CD4-positive, alpha-beta T cell treated with Interferon gamma for 1 hour (primary cell): ENCODE measurements at regions not wholly inside any gene's neighbourhood (a gene's known extent, or its start where the extent isn't known, plus 50 kb on each side); places are given as distances from the start of the nearest gene placed in this dataset.

Source experiments
- DNase-seq: peaks from one replicate; pipeline ENCODE4 v3.0.0-alpha.2; 2020

DNA sequence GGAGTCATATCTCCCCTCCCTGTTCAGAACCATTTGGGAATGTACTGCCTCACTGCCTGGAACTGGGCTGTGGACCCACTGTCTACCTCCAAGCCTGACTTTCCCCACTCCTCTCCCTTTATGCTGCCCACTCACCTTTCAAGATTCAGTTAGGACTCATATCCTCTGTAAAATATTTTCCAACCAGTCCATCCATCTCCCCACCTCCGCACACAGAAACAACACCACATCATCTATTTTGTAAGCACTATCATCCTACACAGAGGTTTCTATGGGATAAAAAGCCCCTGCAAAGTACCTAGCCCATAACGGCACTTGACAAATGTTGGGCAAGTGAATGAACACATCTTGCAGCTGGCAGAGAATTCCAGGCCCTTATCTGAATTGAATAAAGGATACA lies 250.8 kb downstream of the ANAPC1 start:
- no peak for DNase-seq

DNA sequence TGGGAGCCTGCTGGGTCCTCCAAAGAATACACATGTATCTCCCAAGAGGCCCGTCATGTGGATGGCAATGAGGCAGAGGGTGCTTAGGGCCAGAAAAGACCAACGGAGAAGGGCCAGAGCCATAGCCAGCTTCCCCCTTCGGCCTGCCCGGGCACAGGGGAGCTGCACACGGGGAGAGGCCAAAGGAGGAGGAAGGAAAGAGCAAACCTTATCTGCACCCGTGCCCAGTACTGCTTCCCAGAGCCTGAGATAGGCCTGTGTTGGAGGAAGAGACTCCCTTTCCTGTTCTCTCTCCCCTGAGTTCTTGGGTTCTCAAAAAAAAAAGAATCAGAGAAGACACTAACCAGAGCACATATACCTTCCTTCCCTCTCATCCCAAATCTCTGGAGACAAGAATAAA lies 250.3 kb downstream of the ANAPC1 start:
- no peak for DNase-seq

DNA sequence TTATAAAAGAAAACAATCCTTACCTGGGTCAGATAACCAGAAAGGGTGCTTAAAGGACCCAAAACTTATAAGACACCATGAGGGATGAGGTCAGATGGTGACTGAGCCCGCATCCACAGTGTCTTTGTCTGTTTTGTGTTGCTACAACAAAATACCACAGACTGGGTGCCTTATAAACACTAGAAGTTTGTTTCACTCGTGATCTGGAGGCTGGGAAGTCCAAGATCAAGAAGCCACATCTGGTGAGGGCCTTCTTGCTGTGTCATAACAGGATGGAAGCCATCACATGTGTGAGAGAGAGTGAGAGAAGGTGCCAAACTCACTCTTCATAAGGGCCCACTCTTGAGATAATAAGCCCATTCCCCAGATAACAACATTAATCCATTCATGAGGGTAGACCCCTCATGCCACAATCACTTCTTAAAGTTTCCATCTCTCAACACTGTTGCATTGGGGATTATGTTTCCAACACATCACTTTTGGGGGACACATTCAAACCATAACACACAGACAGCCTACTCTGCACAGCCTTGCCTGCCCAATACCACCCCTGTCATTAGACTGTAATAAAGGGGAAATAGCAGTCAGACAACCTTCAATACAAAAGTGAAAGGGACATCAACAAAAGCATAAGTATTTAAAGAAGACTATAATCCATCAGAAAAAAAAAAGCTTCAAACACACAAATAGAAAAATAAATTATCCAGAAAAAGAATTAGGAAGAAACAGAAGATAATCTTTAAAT lies 249.8 kb downstream of the ANAPC1 start:
- peak; percentile 37 for DNase-seq

DNA sequence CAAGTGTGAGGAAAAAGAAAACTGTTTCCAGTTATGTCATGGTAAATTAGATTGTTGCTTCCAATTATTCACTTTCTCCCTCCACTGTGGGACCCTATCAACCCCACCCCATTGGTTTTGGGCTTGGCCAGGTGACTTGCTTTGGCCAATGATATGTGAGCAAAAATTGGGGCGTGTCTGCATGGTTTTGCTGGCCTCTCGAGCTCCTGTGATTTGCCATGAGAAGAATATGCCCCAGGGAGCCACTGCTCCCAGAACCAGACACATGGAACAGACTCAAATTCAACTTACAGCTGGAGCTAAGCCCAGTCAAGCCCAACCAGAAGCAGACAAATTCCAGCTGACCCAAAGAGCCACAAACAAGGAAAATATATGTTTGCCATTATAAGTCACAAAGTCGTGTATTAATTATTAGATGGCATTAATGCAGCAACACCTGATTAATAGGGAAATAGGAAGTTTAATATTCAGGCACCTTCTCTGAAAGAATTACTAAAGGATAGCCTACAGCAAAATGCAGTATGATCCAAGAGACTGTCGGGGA lies 248.9 kb downstream of the ANAPC1 start:
- DNase-seq = no peak

DNA sequence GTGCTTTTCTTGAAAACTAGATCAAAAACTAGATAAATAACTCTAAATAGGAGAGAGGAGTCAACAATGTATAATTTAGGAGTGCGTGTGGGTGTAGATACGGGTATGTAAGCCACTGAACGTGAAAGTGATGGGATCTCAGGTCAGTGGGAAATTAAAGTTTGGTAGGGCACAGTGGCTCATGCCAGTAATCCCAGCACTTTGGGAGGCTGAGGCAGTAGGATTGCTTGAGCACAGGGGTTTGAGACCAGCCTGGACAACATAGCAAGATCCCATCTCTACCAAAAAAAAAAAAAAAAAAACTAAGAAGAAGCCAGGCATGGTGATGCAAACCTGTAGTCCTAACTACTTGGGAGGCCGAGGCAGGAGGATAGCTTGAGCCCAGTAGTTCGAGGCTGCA lies 247.1 kb downstream of the ANAPC1 start:
- DNase-seq = no peak

DNA sequence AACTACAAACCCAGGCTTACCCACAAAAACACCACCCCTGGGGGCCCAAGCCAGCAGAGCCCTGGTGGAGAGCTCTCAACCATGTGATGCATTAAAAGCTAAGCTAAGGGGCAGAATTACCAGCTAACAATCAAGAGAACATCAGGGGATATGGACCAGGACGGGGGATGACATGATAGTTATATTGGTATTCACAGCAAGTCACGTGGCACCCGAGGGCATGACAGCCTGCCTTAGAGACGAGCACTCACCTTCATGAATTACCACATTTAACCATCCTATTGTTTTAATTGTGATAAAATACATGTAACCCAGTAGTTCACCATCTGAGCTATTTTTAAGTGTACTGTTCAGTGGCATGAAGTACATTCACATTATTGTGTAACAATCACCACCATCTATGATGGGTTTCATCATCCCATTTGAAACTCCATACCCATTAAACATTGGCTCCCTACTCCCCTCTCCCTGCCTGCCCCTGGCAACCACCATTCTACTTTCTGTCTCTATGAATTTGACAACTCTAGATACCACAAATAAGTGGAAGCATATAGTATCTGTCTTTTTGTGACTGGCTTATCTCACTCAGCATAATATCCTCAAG lies 245.6 kb downstream of the ANAPC1 start:
- DNase-seq = no peak

DNA sequence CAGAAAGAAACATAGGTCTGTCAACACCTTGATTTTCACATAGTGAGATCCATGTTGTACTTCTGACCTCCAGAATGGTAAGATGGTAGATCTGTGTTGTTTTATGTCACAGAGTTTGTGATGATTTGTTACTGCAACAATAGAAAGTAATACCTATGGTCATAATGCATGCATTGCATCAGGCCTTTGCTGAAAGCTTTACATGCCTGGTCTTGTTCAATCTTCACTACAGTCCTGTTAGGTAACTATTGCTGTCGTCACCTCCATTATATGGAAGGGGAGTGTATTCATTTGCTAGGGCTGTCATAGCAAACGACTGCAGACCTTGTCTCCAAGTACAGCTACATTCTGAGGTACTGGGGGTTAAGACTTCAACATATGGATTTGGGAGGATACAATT lies 243.5 kb downstream of the ANAPC1 start:
- no peak for DNase-seq

DNA sequence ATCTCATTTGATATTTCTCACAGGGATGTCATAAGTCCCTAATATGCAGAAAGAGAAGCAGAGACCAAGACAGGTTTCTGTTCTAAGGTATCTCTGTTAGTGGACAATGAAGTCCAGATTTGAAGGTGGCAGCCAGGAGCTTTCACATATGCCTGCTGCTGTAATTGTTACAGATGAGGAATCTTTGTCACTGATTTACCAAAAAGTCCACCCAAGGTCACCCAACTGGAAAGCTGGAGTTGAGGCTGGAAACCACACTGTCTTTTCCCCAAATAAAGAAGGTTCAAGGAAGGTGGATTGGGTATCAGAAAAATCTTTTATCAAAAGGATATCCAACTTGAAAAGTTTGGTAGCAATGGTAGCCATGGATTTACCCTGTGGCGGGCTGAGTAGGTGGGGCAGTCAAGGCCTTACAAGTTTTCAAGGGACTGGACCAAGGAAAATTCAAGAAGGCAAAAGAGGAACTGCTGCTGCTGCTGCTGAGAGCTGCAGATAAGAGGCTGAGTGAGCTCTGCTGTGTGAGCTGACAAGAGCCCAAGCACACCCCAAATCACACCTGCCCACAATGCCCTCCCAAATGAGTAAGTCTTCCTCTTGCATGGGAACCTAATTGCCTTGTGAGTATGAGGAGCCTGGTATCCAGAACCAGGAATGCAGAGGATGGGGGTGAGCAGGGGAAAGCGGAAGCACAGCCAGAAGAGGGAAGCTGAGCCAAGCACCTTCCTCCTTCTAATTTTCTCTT lies 241.2 kb downstream of the ANAPC1 start:
- DNase-seq = no peak

DNA sequence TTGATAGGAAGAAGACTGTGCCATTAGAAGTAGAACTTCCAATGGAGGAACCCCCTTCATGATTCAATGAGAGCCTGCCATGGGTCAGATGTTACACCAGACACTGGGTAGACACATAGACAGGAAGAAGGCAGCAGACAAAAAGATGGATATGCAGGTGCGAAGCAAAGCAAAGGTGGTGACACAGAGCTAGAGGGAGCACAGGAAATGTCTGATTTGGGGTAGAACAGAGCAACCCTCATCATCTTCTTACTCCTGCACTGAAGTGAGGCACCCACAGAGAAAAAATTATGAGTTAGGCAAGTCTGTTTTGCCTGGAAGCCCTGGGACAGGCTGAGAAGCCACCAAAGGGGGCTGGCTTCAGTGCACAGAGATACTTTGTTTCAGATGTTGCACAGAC lies 240.2 kb downstream of the ANAPC1 start:
- no peak for DNase-seq

DNA sequence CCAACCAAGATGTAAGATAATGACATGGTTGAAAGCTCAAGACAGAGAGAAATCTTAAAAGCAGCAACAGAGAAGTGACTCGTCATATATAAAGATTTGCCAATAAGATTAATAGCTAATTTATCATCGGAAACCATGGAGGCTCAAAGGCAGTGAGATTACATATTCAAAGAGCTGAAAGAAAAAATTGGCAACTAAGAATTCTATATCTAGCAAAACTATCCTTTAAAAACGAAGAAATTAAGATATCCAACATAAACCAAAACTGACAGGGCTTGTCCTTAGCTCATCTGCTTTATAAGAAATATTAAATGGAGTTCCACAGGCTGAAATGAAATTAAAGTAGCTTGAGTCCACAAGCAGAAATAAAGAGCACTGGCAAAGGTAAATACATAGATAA lies 236.6 kb downstream of the ANAPC1 start:
- no peak for DNase-seq

DNA sequence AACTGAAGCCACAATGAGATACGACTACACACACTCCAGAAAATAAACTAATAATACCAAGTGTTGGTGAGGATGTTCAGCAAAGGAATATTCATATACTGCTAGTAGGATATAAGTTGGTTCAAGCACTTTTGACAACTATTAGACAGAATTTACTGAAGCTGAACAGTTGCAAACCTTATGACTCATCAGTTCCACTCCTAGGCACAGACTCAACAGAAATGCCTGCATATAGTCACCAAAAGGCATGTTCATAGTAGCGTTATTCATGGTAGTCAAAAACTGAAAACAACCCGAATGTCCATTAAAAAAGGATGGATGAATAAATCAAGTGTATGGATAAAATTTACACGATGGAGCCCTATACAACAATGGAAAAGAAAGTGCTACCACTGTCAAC lies 232.0 kb downstream of the ANAPC1 start:
- DNase-seq = no peak

DNA sequence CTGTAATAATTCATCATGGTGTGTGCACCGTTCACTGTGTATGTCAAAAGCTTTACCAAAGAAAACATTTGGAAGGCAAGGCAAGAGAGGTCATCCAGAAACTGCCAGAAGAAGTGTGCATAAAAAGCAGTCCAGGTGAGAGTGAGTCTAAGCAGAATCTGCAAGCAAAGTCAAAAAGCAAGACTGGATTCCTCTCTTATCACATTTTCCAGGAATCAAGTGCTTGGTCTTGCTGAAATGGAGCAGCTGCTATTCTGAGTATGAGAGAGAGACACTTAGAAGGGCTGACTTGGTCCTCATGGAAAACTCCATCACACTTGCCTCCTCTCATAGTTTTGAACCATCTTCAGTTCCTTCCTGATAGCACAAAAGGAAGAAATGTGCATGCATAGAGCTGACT lies 231.3 kb downstream of the ANAPC1 start:
- DNase-seq = no peak

DNA sequence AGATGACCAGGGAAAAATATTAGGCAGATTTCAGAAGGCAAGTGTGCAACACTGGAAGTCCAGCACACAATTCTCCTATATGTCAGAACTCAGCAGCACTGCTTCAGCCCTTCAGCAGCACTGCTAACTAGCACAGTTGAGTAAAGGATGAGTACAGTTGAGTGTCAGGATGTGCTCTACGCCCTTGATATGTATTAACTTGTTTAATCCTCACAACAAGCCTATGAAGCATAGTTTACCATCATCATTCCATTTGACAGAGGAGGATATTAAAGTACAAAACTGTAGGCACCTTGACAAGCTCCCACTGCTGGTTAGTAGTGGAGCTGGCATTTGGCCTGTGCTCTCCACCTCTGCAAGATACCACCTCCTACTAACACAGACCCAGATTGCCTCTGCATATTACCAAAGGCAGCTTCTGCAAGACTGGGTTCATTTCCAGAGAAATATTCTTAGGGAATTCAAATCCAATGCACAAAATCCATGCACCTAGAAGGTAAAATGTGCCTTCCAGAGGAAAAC lies 230.8 kb downstream of the ANAPC1 start:
- no peak for DNase-seq

DNA sequence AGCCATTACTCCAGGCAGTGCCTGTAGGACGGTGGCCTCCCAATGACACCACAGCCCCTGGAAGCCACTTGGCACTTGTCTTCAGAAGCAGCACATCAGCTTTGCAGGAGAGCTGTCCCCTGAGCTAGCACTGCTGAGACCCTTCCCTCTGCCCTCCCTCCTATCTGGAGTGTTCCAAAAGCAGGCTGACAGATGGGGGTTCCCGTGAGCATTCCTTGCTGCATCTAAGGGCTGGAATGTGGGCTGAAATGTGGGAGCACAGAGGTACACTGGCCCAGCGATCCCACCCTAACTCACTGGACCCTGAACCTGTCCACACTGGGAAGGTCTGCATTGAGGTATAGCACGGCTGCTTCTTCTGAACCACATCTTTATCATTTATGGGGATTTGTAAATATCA lies 230.1 kb downstream of the ANAPC1 start:
- DNase-seq = no peak

DNA sequence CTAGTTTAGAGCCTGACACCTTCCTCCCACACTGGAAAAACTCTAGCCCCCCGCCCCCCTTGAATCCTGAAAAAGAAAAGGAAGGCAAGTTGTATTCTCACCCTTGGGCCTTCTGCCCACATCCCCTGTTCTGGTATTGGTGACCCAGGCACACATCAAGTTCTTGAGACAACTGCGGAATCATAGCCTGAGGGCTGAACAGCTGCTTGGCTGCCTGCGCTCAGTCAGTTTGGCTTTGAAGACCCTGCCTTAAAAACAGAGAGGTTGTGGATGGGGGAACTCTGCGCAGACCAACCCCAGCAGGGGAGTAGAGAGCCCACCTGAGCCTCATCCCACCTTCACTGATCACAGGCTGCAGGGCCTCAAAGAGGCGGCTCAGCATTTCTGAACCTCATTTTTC lies 229.2 kb downstream of the ANAPC1 start:
- DNase-seq = no peak

DNA sequence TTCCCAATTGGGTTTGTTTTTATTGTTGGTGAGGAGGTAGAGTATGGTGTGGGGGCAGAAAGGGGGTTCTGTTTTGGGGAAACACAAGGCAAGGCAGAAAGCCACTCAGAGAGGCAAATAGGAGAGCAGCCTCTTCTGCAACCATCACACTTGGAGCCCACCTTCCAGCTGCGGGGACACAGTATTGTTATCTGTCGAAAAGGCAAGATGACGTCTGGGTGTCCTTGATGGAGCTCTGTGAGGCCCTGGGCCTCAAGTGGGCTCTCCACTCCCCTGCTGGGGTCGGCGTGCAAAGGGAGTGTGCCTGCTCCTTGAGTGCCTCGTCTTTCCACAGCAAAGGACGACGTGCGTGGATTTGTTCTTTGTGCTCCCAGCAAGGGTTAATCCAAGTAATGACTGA lies 227.6 kb downstream of the ANAPC1 start:
- no peak for DNase-seq

DNA sequence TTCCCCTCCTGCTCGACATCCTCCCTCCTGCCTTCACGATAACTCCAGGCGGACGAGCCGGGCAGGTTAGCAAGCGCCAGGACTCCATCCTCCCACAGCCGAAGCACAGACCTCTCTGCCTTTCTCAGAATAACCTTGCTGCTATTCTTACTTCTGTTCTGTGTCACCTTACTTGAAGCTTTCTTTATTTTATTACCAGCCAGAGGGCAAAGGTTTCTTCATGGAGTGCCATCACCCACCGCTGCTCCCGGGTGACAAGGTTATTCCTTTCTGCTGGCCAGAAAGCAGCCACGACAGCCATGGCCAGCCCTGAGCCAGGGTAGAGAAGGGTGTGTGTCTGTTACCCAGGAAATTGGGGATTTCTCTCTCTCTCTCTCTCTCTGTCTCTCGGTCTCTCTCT lies 227.1 kb downstream of the ANAPC1 start:
- DNase-seq = no peak

DNA sequence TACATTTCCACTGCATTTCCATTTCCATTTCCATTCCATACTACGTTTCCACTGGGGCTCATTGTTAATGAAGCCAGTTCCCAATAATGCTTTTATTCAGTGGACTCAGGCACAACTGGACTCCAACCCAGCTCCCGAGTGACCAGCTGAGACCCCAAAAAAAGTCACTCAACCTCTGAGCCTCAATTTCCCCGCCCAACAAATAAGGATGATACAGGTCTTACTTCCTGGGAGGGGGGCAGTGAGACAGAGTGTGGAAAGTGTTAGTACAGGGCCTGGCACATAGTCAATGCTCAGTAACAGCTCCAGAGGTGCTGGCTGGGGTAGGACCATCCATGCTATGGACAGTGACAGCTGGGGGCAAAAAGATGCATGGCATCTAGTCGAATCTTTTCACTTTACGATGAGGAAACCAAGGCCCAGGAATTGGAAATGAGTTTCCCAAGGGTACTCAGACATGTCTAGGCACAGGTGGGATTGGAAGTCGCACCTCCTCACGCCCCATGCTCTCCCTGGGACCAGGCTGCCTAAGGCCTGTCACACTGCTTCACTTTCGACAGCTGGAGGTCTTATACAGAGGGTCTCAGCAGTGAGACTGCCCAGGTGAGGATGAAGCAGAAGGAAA lies 226.5 kb downstream of the ANAPC1 start:
- DNase-seq = no peak

DNA sequence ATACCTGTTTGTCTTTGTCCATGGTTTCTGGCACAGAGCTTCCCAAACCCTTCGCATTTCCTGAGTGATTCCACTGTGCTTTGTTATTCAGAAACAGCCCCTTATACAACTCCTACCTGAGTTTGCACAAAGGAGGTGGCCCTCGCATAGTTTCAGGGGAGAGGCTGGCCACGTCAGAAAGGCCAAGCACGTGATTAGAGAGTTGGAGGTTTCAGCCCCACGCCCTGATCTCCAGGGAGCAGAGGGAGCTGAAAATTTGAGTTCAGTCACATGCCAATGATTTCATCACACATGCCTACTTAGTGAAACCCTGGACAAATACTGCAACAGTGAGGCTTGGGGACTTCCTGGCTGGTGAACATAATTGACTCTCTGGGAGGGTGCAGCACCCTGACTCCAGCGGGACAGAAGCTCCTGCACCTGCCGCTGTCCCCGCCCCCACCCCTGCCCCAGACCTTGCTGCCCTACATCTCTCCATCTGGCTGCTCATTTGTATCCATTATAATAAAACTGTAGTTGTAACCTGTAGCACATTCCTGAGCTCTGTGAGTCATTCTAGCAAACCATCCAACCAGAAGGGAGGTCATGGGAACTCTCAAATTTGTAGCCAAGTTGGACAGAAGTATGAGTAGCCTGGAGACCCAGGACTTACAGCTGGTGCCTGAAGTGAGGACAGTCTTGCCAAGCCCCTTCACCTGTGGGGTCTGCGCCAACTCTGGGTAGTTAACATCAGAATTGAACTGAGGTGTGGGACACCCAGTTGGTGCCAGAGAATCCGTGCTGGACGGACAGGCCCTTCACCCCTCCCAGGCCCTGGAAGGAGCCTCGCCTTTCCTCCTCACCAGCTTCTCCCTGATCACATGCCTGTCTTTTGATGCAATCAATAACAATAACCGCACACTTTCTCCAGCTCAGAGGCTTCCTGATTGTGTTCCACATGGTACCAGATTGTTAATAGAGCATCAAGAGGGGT lies 224.3 kb downstream of the ANAPC1 start:
- DNase-seq = peak; percentile 62

DNA sequence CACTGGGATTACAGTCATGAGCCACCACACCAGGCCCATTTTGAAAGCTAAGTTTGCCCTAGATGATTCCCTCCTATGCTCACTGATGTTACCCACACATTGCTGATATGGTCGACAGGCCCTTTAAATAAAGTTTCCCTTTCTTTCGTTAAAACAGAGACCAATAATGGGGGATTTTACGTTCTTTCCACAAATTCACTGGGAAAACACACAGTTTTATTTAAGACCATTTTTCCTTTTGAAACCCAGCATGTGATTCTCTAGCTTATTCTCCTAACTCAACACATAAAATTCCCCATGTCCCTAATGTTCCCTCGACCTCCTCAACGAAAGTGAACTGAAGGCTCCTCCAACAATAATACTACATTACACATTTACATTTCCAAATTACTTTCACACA lies 223.2 kb downstream of the ANAPC1 start:
- DNase-seq = no peak

DNA sequence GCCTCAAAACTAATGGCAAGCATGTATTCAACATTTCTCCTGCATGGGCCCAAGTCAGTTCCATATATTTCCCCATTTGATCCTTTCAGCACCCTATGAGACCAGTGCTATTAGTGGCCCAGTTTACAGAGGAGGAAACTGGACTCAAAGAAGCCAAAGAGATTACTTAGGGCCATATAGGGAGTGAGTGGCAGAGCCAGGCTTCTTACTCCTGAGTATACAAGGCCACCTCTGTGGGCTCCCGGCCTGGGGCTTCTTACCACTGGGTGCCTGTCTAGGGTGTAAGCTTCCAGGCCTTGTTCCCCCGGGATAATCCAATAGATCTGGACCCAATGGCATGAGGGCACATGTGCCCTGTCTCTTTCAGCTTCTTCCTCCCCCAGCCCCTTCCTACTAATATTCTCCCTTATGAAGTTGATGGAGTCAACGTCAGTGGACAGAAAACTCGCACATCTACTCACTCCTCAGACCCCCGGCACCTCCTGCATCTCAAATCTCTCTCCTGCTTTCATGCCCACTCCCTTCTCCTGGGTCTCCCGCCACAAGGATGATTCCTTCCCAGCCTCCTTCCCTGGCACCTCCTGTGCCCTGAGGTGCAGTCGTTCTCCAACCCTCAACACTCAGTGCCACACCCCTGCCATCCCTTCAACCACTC lies 222.6 kb downstream of the ANAPC1 start:
- no peak for DNase-seq
